Activated T-cell treated with anti-CD3 and anti-CD28 coated beads for 48 hours (primary cell): ENCODE measurements at regions not wholly inside any gene's neighbourhood (a gene's known extent, or its start where the extent isn't known, plus 50 kb on each side); places are given as distances from the start of the nearest gene placed in this dataset.
"Not testable (repeated sequence)": the region's sequence is repeated elsewhere in the genome, so short reads cannot be mapped to it uniquely, and the experiment has no call there.

Source experiments
- DNase-seq: peaks from one replicate; pipeline ENCODE4 v3.0.0-alpha.2; 2020; ENCODE audit warnings: low read depth

DNA sequence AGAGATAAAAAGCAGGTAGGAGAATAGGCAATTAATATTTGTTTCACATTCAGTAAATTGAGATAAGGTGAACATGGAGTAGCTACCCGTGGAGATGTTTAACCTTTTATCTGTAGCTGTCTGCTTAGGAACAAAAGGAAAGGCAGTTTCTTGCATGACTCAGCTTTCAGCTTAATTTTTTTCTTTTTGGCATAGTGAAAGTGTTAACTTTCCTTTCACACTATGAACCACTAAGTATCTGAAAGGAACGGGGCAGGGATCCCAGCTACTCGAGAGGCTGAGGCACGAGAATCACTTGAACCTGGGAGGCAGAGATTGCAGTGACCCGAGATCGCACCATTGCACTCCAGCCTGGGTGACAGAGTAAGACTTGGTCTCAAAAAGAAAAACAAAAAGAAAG, 176.0 kb downstream of the LACC1 start:
- not testable (repeated sequence) for DNase-seq

- DNase-seq = no peak
Observed at GRCh38 chr13:44058067-44058466, 178.4 kb downstream of the LACC1 start.

GRCh38 chr13:44058624-44059215, 179.0 kb downstream of the LACC1 start:
- DNase-seq = no peak

GRCh38 chr13:44061876-44062275, 182.2 kb downstream of the LACC1 start:
- no peak for DNase-seq

- no peak for DNase-seq
Observed at GRCh38 chr13:44063467-44063866, 183.8 kb downstream of the LACC1 start.

DNA sequence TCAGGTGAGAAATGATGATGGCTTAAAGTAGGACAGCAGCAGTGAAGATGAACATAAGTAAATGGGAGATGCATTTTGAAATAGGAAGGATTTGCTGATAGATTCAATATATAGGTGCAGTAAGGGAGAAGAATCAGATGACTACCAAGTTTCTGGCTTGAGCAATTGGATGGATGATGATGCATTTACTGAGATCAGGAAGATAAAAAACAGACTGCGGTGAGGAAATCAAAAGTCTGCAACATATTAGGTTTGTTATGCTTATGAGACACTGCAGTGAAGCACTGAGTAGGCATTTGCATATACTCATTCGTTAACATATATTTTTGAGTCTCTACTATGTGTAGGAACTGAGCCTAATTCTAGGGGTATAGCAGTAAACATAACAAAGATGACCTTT, 184.2 kb downstream of the LACC1 start:
- no peak for DNase-seq

DNA sequence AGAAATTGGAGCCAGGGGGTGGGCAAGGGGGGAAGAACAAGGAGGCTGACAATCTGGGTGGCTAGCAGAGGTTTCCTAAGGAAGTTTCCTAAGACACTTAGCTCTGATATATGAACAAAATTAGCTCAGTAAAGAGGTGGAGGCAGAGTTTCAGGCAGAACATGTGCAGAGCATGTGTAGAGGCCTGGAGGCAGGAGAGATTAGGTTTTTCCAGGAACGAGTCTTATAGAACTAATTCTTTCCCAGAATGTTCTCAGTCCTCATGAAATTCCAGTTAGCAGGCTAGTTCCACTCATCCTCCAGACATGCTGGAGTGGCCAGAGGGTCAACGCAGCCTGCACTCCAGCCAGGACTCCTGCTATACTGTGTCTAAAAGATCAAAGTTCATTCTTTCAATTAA, 184.7 kb downstream of the LACC1 start:
- no peak for DNase-seq

GRCh38 chr13:44068169-44068568, 188.5 kb downstream of the LACC1 start:
- no peak for DNase-seq

DNA sequence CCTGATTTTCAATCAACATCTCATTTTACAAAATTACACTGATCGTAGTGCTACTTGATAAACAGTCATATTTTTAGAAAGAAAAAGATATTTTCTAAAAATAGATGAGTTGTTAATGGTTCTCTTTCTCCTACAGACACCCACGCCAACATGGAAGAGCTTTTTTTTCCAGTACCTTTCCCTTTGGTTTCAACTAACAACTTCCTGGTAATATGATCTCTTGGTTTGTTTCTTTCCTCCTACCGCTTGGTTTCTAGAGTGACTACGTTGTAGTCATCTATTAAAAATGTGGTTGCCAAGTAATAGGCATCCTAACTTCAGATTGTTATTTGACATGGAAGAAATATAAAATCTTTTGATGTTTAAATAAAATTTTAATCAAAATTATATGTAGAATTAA, 189.0 kb downstream of the LACC1 start:
- no peak for DNase-seq

GRCh38 chr13:44072536-44072935, 192.8 kb downstream of the LACC1 start:
- DNase-seq = no peak

GRCh38 chr13:44074611-44075010, 194.9 kb downstream of the LACC1 start:
- DNase-seq = no peak

DNA sequence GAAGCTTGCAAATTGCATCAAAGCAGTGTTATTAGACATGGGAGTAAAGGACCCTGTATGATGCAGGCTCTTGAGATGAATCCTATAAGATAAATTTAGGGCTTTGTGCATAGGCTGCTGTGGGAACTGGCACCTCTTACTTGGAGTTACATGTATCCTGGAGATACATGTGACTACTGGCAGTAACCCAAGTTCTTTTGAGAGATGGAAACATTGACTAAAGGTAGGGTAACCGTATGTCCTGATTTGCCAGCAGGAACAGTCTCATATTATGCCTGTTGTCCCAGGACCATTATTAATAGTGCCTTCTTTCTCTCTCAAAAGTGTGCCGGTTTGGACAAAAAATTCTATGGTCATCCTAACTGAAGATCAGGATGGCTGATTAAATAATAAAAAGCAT, 195.4 kb downstream of the LACC1 start:
- DNase-seq = no peak

GRCh38 chr13:44078806-44079376, 199.2 kb downstream of the LACC1 start:
- DNase-seq = no peak

DNA sequence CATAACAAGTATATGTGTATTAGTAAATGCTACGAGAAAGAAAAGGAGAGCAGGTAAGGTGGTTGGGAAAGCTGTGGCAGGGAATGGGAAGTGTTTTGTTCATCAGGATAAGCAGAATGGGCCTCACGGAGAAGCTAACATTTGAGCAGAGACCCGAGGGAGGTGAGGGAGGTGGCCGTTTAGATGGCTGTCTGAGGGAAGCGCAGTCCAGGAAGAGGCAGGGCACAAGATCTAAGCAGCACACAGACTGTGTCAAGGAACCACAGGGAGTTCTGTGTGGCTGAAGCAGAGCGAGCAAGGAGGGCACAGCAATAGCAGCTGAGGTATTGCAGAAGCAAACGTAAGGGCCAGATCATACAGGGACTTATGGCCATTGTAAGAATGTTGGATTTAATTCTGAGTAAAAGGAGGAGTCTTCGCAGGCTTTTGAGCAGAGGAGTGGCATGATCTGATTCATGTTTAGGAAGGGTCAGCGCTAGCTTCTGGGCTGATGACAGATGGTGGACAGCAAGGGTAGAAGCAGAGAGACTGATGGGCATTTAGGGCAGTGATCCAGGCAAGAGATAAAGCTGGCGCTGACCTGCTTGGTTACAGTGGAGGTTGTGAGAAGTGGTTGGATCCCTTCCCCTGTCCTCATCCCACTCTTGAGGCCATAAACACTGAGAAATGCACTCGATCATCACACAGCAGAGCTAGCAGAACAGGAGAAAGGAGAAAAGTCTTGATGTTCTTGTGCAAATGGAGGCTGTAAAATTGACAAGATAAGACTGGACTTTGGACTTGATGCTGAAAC, 199.9 kb downstream of the LACC1 start:
- no peak for DNase-seq

DNA sequence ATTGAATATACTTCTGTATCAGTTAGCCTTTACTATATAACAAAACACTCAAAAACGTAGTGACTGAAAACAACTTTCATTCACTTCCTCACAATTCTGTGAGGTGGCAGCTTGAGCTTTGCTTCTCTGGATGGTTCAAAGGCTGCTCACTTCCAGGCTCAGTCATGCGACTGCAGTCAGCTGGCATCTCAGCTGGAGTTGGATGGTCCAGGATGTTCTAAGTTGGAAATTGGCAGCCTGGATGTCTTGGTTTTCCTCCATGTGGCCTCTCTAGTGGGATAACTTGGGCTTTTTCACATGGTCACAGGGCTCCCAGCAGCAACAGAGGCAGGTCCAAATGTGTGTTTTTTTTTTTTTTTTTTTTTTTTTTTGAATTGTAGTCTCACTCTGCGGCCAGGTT, 204.4 kb downstream of the LACC1 start:
- no peak for DNase-seq

DNA sequence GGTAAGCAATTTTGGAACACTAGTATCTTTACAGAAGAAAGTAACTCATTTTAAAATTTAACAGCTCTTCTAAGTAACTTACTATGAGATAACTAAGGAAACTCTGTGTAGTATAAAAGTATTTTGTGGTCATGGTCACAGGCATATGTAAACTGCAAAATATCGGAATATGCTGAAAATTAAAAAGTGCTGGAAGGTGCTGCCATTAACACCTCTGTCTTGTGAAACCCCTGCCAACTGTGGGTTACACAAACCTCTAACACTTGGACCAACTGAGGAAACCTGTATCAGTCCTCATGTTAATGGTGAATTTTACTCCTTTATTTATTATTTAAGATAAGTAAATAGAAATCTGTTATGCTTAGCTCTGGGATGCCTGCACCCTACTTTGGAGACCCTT, 206.7 kb downstream of the LACC1 start:
- DNase-seq = no peak

DNA sequence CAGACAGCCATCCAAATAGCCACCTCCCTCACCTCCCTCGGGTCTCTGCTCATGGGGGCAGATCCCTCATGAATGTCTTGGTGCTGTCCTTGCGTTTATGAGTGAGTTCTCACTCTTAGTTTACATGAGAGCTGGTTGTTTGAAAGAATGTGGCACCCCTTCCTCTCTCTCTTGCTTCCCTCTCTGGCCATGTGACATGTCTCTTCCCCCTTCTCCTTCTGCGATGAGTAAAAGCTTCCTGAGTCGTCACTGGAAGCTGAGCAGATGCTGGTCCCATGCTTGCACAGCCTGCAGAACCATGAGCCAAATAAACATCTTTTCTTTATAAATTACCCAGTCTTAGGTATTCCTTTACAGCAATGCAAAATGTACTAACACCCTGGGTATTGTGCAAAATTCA, 208.7 kb downstream of the LACC1 start:
- DNase-seq = no peak

DNA sequence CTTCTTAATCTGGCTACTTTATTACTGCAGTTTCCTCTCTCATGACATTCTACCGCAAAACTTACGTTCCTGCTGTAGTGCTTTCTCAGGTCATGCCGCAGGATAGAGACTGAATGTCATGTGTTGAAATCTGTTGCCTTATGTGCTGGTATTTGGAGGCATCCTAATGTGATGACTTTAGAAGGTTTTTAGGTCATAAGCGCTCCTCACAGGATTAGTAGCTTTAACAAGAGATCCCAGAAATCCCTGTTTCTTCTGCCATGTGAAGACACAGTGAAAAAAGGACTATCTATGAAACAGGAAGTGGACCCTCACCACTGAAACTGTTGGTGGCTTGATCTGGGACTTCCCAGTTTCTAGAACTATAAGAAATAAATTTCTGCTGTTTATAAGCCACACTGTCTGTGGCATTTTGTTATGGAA, 209.3 kb downstream of the LACC1 start:
- no peak for DNase-seq

DNA sequence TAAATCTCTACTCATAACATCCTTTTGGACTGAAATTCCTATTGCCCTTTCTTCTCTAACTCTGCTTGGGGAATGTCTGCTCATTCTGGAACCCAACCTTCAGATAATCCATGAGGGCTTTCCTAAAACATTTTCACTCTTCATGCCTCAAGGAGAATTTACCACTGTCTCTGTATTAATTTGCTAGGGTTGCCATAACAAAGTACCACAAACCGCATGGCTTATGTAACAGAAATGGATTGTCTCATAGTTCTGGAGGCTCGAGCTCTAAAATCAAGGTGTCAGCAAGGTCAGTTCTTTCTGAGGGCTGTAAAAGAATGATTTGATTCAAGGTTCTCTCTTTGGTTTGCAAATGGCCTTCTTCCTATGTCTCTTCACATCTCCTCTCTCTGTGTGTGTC, 209.7 kb downstream of the LACC1 start:
- no peak for DNase-seq

- no peak for DNase-seq
Observed at GRCh38 chr13:44092078-44092970, 212.6 kb downstream of the LACC1 start.

DNA sequence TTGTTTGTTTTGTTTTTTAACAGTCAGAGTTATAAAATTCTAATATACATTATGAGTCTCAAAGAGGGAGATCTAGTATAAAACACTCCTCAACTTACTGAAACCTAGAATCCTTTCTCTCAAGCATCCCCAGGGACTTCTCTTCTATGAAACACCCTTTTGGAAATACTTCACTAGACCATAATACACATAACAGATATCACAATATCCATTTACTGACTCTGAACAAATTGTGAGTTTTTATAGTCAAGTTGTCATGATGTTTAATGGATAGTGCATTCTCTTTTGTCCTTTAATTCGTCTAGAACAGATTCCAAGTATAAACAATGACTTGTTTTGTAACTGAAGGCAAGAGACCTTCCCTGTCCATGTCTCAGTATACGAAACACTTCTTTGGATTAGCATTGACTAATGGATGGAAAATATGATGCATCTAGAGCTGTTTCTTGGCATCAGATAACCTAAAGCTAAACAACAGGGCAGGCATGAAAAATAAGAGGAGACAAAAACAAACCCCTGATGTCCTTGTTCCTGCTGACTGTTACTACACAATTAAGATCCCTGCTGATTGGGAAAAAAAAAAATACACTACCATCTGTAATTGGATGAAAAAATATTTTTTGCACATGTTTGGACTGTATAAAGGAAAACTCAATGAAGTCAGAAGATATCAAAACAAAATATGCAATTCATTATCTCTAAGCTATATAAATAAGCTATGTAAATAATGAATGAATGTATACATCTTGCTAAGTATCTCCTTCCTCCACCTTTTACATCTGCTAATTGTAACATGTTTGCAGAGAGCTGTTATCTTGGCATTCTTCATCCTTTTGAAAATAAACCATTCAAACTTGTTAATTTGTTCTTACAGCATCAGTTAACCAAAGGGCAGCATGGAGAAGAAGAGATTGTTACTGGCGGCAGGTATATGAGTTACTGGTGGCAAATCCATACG, 214.2 kb downstream of the LACC1 start:
- DNase-seq = no peak
